ENCODE measurements at regions not wholly inside any gene's neighbourhood (a gene's known extent, or its start where the extent isn't known, plus 50 kb on each side); places are given as distances from the start of the nearest gene placed in this dataset.

- Histone ChIP-seq H3K9me2 (replicated peaks; ENCODE audit: control insufficient read depth, low read length) (no peaks in the 10 kb centered on the region), H3K36me3 (ENCODE audit: control insufficient read depth, low read length) (no peaks in the 10 kb centered on the region), H3F3A (ENCODE audit: control insufficient read depth, insufficient read depth) (no peaks in the 10 kb centered on the region), H3K79me2 (ENCODE audit: control insufficient read depth, low read length) (no peaks in the 10 kb centered on the region), H3K4me2 (ENCODE audit: low read length) (no peak overlapping the region), H3K4me3 (ENCODE audit: low read length) (no peak overlapping the region), H3K9me3 (ENCODE audit: control insufficient read depth, insufficient read depth, low read length) (no peaks in the 10 kb centered on the region), H3K27ac (ENCODE audit: low read depth, low read length) (no peak overlapping the region), H3K27me3 (ENCODE audit: control insufficient read depth, low read length) (no peaks in the 10 kb centered on the region), H3K4me1 (ENCODE audit: control insufficient read depth, low read length) (no peaks in the 10 kb centered on the region), H4K20me1 (ENCODE audit: control insufficient read depth, insufficient read depth, low read depth, low read length) (no peaks in the 10 kb centered on the region)
- TF ChIP-seq EZH2phosphoT487 (IDR thresholded peaks at IDR 0.05; ENCODE audit: borderline replicate concordance, low read length): no peak
- TF ChIP-seq CTCF (IDR thresholded peaks at IDR 0.05; ENCODE audit: low read depth, low read length, poor library complexity, severe bottlenecking): no peak
These were observed 217.4 kb downstream of the MANEA start for GRCh38 chr6:95794749-95795148.

- H3K9me3 ChIP-seq (ENCODE audit: control insufficient read depth, insufficient read depth, low read length): no peaks in the 10 kb centered on the region
- H3K4me1 ChIP-seq (ENCODE audit: control insufficient read depth, low read length): no peaks in the 10 kb centered on the region
- no peaks in the 10 kb centered on the region for H4K20me1 ChIP-seq (ENCODE audit: control insufficient read depth, insufficient read depth, low read depth, low read length)
- no peaks in the 10 kb centered on the region for H3K27me3 ChIP-seq (ENCODE audit: control insufficient read depth, low read length)
- H3K36me3 ChIP-seq (ENCODE audit: control insufficient read depth, low read length): no peaks in the 10 kb centered on the region
- no peak overlapping the region for H3K4me3 ChIP-seq (ENCODE audit: low read length)
- H3K4me2 ChIP-seq (ENCODE audit: low read length): no peak overlapping the region
- no peak overlapping the region for H3K27ac ChIP-seq (ENCODE audit: low read depth, low read length)
- TF ChIP-seq EZH2phosphoT487 (IDR thresholded peaks at IDR 0.05; ENCODE audit: borderline replicate concordance, low read length) (no peak), CTCF (IDR thresholded peaks at IDR 0.05; ENCODE audit: low read depth, low read length, poor library complexity, severe bottlenecking) (no peak)
- no peaks in the 10 kb centered on the region for H3F3A ChIP-seq (ENCODE audit: control insufficient read depth, insufficient read depth)
- no peaks in the 10 kb centered on the region for H3K9me2 ChIP-seq (replicated peaks; ENCODE audit: control insufficient read depth, low read length)
- no peaks in the 10 kb centered on the region for H3K79me2 ChIP-seq (ENCODE audit: control insufficient read depth, low read length)
These were observed 218.6 kb downstream of the MANEA start for GRCh38 chr6:95795927-95796326.

- Histone ChIP-seq H3K4me1 (ENCODE audit: control insufficient read depth, low read length) (no peaks in the 10 kb centered on the region), H3K27ac (ENCODE audit: low read depth, low read length) (no peak overlapping the region), H3K4me3 (ENCODE audit: low read length) (no peak overlapping the region), H3K9me3 (ENCODE audit: control insufficient read depth, insufficient read depth, low read length) (no peaks in the 10 kb centered on the region), H3K79me2 (ENCODE audit: control insufficient read depth, low read length) (no peaks in the 10 kb centered on the region), H3K36me3 (ENCODE audit: control insufficient read depth, low read length) (no peaks in the 10 kb centered on the region), H3K4me2 (ENCODE audit: low read length) (no peak overlapping the region), H3F3A (ENCODE audit: control insufficient read depth, insufficient read depth) (no peaks in the 10 kb centered on the region), H3K27me3 (ENCODE audit: control insufficient read depth, low read length) (no peaks in the 10 kb centered on the region), H3K9me2 (replicated peaks; ENCODE audit: control insufficient read depth, low read length) (no peaks in the 10 kb centered on the region), H4K20me1 (ENCODE audit: control insufficient read depth, insufficient read depth, low read depth, low read length) (no peaks in the 10 kb centered on the region)
- TF ChIP-seq EZH2phosphoT487 (IDR thresholded peaks at IDR 0.05; ENCODE audit: borderline replicate concordance, low read length): no peak
- no peak for TF ChIP-seq CTCF (IDR thresholded peaks at IDR 0.05; ENCODE audit: low read depth, low read length, poor library complexity, severe bottlenecking)
These were observed 218.7 kb upstream of the FUT9 start for GRCh38 chr6:95797054-95797453.

- TF ChIP-seq CTCF (IDR thresholded peaks at IDR 0.05; ENCODE audit: low read depth, low read length, poor library complexity, severe bottlenecking) (no peak), EZH2phosphoT487 (IDR thresholded peaks at IDR 0.05; ENCODE audit: borderline replicate concordance, low read length) (no peak)
- no peak overlapping the region for H3K4me3 ChIP-seq (ENCODE audit: low read length)
These were observed 212.8 kb upstream of the FUT9 start for GRCh38 chr6:95802978-95803377.

More at GRCh38 chr6:95802978-95803377, 212.8 kb upstream of the FUT9 start:
- no peaks in the 10 kb centered on the region for H3K36me3 ChIP-seq (ENCODE audit: control insufficient read depth, low read length)
- no peak overlapping the region for H3K4me2 ChIP-seq (ENCODE audit: low read length)
- no peaks in the 10 kb centered on the region for H3K4me1 ChIP-seq (ENCODE audit: control insufficient read depth, low read length)
- H3K9me2 ChIP-seq (replicated peaks; ENCODE audit: control insufficient read depth, low read length): no peaks in the 10 kb centered on the region
- H3K79me2 ChIP-seq (ENCODE audit: control insufficient read depth, low read length): no peaks in the 10 kb centered on the region
- H3K27ac ChIP-seq (ENCODE audit: low read depth, low read length): no peak overlapping the region
- H3F3A ChIP-seq (ENCODE audit: control insufficient read depth, insufficient read depth): no peaks in the 10 kb centered on the region
- H3K27me3 ChIP-seq (ENCODE audit: control insufficient read depth, low read length): no peaks in the 10 kb centered on the region
- H4K20me1 ChIP-seq (ENCODE audit: control insufficient read depth, insufficient read depth, low read depth, low read length): no peaks in the 10 kb centered on the region
- H3K9me3 ChIP-seq (ENCODE audit: control insufficient read depth, insufficient read depth, low read length): no peaks in the 10 kb centered on the region
